BE2C (cell line): ENCODE measurements at regions not wholly inside any gene's neighbourhood (a gene's known extent, or its start where the extent isn't known, plus 50 kb on each side); places are given as distances from the start of the nearest gene placed in this dataset.

Source experiments
- DNase-seq: peaks from one replicate; pipeline ENCODE4 v3.0.0-alpha.2; 2020
- H3K27me3 ChIP-seq: fragments of 250-450 bp; sonication (Bioruptor Pico); 2 replicates; pipeline ENCODE4 v1.5.1; 2020; ENCODE audit warnings: mild to moderate bottlenecking
- H3K36me3 ChIP-seq: fragments of 250-450 bp; sonication (Bioruptor Pico); 2 replicates; pipeline ENCODE4 v1.5.1; 2020; ENCODE audit warnings: mild to moderate bottlenecking
- H3K4me1 ChIP-seq: fragments of 250-450 bp; sonication (Bioruptor Pico); 2 replicates; pipeline ENCODE4 v1.5.1; 2020
- H3K4me3 ChIP-seq: 2 replicates; pipeline ENCODE4 v1.5.1; 2011; ENCODE audit warnings: low read depth, low read length
- H3K9me3 ChIP-seq: fragments of 250-450 bp; sonication (Bioruptor Pico); 2 replicates; pipeline ENCODE4 v1.5.1; 2020
- CTCF ChIP-seq: IDR thresholded peaks from 2 replicates; pipeline ENCODE4 v1.5.1; 2012; ENCODE audit warnings: mild to moderate bottlenecking, low read depth, low read length

GRCh38 chr5:2286250-2286649, 403.5 kb upstream of the IRX4 start:
- peaks cover 3% of the 10 kb centered on the region for H3K9me3 ChIP-seq
- no peak for TF ChIP-seq CTCF
- DNase-seq = no peak
- H3K36me3 ChIP-seq = no peaks in the 10 kb centered on the region
- no peak overlapping the region for H3K4me3 ChIP-seq
- no peaks in the 10 kb centered on the region for H3K27me3 ChIP-seq
- no peaks in the 10 kb centered on the region for H3K4me1 ChIP-seq

GRCh38 chr5:2284678-2285077, 402.0 kb upstream of the IRX4 start:
- Histone ChIP-seq H3K4me3 (no peak overlapping the region), H3K4me1 (no peaks in the 10 kb centered on the region), H3K9me3 (peaks cover 3% of the 10 kb centered on the region), H3K36me3 (no peaks in the 10 kb centered on the region), H3K27me3 (no peaks in the 10 kb centered on the region)
- TF ChIP-seq CTCF = no peak
- DNase-seq = no peak

GRCh38 chr5:2283481-2284045, 400.8 kb upstream of the IRX4 start:
- DNase-seq = no peak
- no peak overlapping the region for H3K4me3 ChIP-seq
- no peaks in the 10 kb centered on the region for H3K4me1 ChIP-seq
- H3K36me3 ChIP-seq = no peaks in the 10 kb centered on the region
- peaks cover 3% of the 10 kb centered on the region for H3K9me3 ChIP-seq
- no peaks in the 10 kb centered on the region for H3K27me3 ChIP-seq
- no peak for TF ChIP-seq CTCF

- no peak overlapping the region for H3K4me3 ChIP-seq
- no peaks in the 10 kb centered on the region for H3K36me3 ChIP-seq
- no peak for DNase-seq
- TF ChIP-seq CTCF = no peak
- peaks cover 3% of the 10 kb centered on the region for H3K9me3 ChIP-seq
- H3K4me1 ChIP-seq = no peaks in the 10 kb centered on the region
- no peaks in the 10 kb centered on the region for H3K27me3 ChIP-seq
Measured at GRCh38 chr5:2282893-2283292, 400.2 kb upstream of the IRX4 start.

GRCh38 chr5:2282034-2282690, 399.4 kb upstream of the IRX4 start:
- Histone ChIP-seq H3K4me1 (no peaks in the 10 kb centered on the region), H3K4me3 (no peak overlapping the region), H3K9me3 (peaks cover 3% of the 10 kb centered on the region), H3K27me3 (no peaks in the 10 kb centered on the region), H3K36me3 (no peaks in the 10 kb centered on the region)
- no peak for TF ChIP-seq CTCF
- DNase-seq = no peak

GRCh38 chr5:2281446-2281845, 398.7 kb upstream of the IRX4 start:
- no peaks in the 10 kb centered on the region for H3K36me3 ChIP-seq
- no peak for DNase-seq
- H3K27me3 ChIP-seq = no peaks in the 10 kb centered on the region
- H3K4me1 ChIP-seq = no peaks in the 10 kb centered on the region
- H3K4me3 ChIP-seq = no peak overlapping the region
- peaks cover 3% of the 10 kb centered on the region for H3K9me3 ChIP-seq
- no peak for TF ChIP-seq CTCF
